Cardiac muscle cell (in vitro differentiated cells and primary cell): ENCODE measurements at regions not wholly inside any gene's neighbourhood (a gene's known extent, or its start where the extent isn't known, plus 50 kb on each side); places are given as distances from the start of the nearest gene placed in this dataset.
A peak's percentile ranks its signal among the peaks of the same experiment; 100 is the strongest.

ENCODE experiments used
- DNase-seq, 2 donors: peaks; one replicate each; pipeline versions ENCODE4 v3.0.0 to v3.0.0-alpha.2; 2010 to 2017; ENCODE audit warnings: low read depth in 1 of 2, low spot score in 1 of 2
- H3K27ac ChIP-seq: fragments of 200-600 bp; sonication (generic); 2 replicates; pipeline ENCODE4 v1.5.1; 2016
- H3K27me3 ChIP-seq: fragments of 200-600 bp; sonication (generic); 2 replicates; pipeline ENCODE4 v1.6.0; 2016; ENCODE audit warnings: control low read depth
- H3K36me3 ChIP-seq: fragments of 200-600 bp; sonication (generic); 2 replicates; pipeline ENCODE4 v1.5.1; 2016; ENCODE audit warnings: control low read depth
- H3K4me1 ChIP-seq: fragments of 200-600 bp; sonication (generic); 2 replicates; pipeline ENCODE4 v1.8.1; 2017; ENCODE audit warnings: low read depth, mild to moderate bottlenecking, mixed run types
- H3K4me3 ChIP-seq: fragments of 200-600 bp; sonication (generic); 2 replicates; pipeline ENCODE4 v1.5.1; 2016; ENCODE audit warnings: mild to moderate bottlenecking
- H3K9me3 ChIP-seq: fragments of 200-600 bp; sonication (generic); 2 replicates; pipeline ENCODE4 v1.5.1; 2017; ENCODE audit warnings: low read depth, mild to moderate bottlenecking, control low read depth
- CTCF ChIP-seq: IDR thresholded peaks from 2 replicates; pipeline ENCODE4 v1.5.1; 2012; ENCODE audit warnings: low read depth, mild to moderate bottlenecking, low read length

- Histone ChIP-seq H3K27me3 (peaks cover 8% of the 10 kb centered on the region), H3K4me1 (no peaks in the 10 kb centered on the region), H3K4me3 (no peak overlapping the region), H3K9me3 (no peaks in the 10 kb centered on the region), H3K36me3 (no peaks in the 10 kb centered on the region), H3K27ac (no peak overlapping the region)
- no peak for DNase-seq
- no peak for TF ChIP-seq CTCF
Measured at GRCh38 chr7:85764034-85764433, 577.2 kb upstream of the SEMA3D start.

- no peak for DNase-seq
- H3K4me1 ChIP-seq: no peaks in the 10 kb centered on the region
- H3K27me3 ChIP-seq: peaks cover 8% of the 10 kb centered on the region
- no peaks in the 10 kb centered on the region for H3K36me3 ChIP-seq
- H3K27ac ChIP-seq: no peak overlapping the region
- TF ChIP-seq CTCF: no peak
- H3K4me3 ChIP-seq: no peak overlapping the region
- no peaks in the 10 kb centered on the region for H3K9me3 ChIP-seq
Measured at GRCh38 chr7:85757348-85757747, 570.5 kb upstream of the SEMA3D start.

- Histone ChIP-seq H3K27ac (no peak overlapping the region), H3K4me1 (no peaks in the 10 kb centered on the region), H3K9me3 (no peaks in the 10 kb centered on the region), H3K4me3 (no peak overlapping the region), H3K27me3 (no peaks in the 10 kb centered on the region), H3K36me3 (no peaks in the 10 kb centered on the region)
- DNase-seq: peak; percentile 64 to 68
- peak; percentile 82 for TF ChIP-seq CTCF
Measured at GRCh38 chr7:85750454-85750949, 563.6 kb upstream of the SEMA3D start.

GRCh38 chr7:85749696-85750453 lies 563.0 kb upstream of the SEMA3D start:
- no peaks in the 10 kb centered on the region for H3K36me3 ChIP-seq
- no peak for TF ChIP-seq CTCF
- DNase-seq: peak in 1 of 2 donors; percentile 17
- H3K4me1 ChIP-seq: no peaks in the 10 kb centered on the region
- no peak overlapping the region for H3K27ac ChIP-seq
- H3K27me3 ChIP-seq: no peaks in the 10 kb centered on the region
- H3K9me3 ChIP-seq: no peaks in the 10 kb centered on the region
- no peak overlapping the region for H3K4me3 ChIP-seq

- Histone ChIP-seq H3K4me1 (no peaks in the 10 kb centered on the region), H3K36me3 (no peaks in the 10 kb centered on the region), H3K27ac (no peak overlapping the region), H3K27me3 (no peaks in the 10 kb centered on the region), H3K4me3 (no peak overlapping the region), H3K9me3 (no peaks in the 10 kb centered on the region)
- no peak for TF ChIP-seq CTCF
- no peak for DNase-seq
Measured at GRCh38 chr7:85748861-85749260, 562.0 kb upstream of the SEMA3D start.
